Calu3 (cell line): ENCODE measurements at regions not wholly inside any gene's neighbourhood (a gene's known extent, or its start where the extent isn't known, plus 50 kb on each side); places are given as distances from the start of the nearest gene placed in this dataset.
A peak's percentile ranks its signal among the peaks of the same experiment; 100 is the strongest.

Source experiments
- BruUV-seq: library from RNA; stranded (reverse); fragments of 400-500 nt; replicated peaks from 2 replicates; lab custom pipeline; 2021; lab: Mats Ljungman, UMichigan
- CTCF ChIA-PET: fragments of 300-600 bp; sonication (Branson Sonifier 250); formaldehyde crosslinking; loops from one replicate; lab custom pipeline; 2022; ENCODE audit warnings: antibody characterized with exemption; lab: Charles Lee
- DNase-seq: peaks from one replicate; pipeline ENCODE4 v3.0.0; 2022
- H3K27ac Mint-ChIP-seq: one replicate; pipeline ENCODE4 v1.8.0; 2022; ENCODE audit warnings: mixed read lengths; ENCODE audit not compliant: unreplicated experiment
- H3K27me3 Mint-ChIP-seq: one replicate; pipeline ENCODE4 v1.8.0; 2022; ENCODE audit warnings: mixed read lengths; ENCODE audit not compliant: unreplicated experiment
- H3K36me3 Mint-ChIP-seq: one replicate; pipeline ENCODE4 v1.8.0; 2022; ENCODE audit warnings: mild to moderate bottlenecking, moderate library complexity, mixed read lengths; ENCODE audit not compliant: insufficient read depth, unreplicated experiment
- H3K4me1 Mint-ChIP-seq: one replicate; pipeline ENCODE4 v1.8.0; 2022; ENCODE audit warnings: mild to moderate bottlenecking, low read depth, mixed read lengths; ENCODE audit not compliant: unreplicated experiment
- H3K4me3 Mint-ChIP-seq: one replicate; pipeline ENCODE4 v1.8.0; 2022; ENCODE audit warnings: mild to moderate bottlenecking, low read depth, moderate library complexity, mixed read lengths; ENCODE audit not compliant: unreplicated experiment
- H3K9me3 Mint-ChIP-seq: one replicate; pipeline ENCODE4 v1.8.0; 2022; ENCODE audit warnings: low read depth, mixed read lengths; ENCODE audit not compliant: unreplicated experiment
- CTCF ChIP-seq: fragments of 200-600 bp; IDR thresholded peaks from one replicate; pipeline ENCODE4 v1.8.0; 2022; ENCODE audit warnings: antibody characterized with exemption; ENCODE audit not compliant: unreplicated experiment
- intact Hi-C: fragments of 100-400 bp; cut with micrococcal nuclease; formaldehyde crosslinking; loops from one replicate; pipeline ENCODE4 v1.10.0; 2022; ENCODE audit not compliant: unreplicated experiment

- H3K4me1 Mint-ChIP-seq, result peaks cover 8% of the 10 kb centered on the region
- no peaks in the 10 kb centered on the region for H3K27me3 Mint-ChIP-seq
- H3K9me3 Mint-ChIP-seq, result no peaks in the 10 kb centered on the region
- H3K27ac Mint-ChIP-seq, result no peak overlapping the region
- H3K36me3 Mint-ChIP-seq, result no peaks in the 10 kb centered on the region
- no TSS peak for BruUV-seq
- CTCF ChIA-PET, result no interaction called here
- no peak for TF ChIP-seq CTCF
- intact Hi-C loops, result no loop called here
- DNase-seq, result no peak
- no peak overlapping the region for H3K4me3 Mint-ChIP-seq
Measured at GRCh38 chr3:80238606-80239005, 470.8 kb upstream of the ROBO1 start.

- Mint-ChIP-seq H3K9me3 (no peaks in the 10 kb centered on the region), H3K4me3 (no peak overlapping the region), H3K27ac (no peak overlapping the region), H3K4me1 (peaks cover 11% of the 10 kb centered on the region), H3K27me3 (no peaks in the 10 kb centered on the region), H3K36me3 (no peaks in the 10 kb centered on the region)
- BruUV-seq, result no TSS peak
- CTCF ChIA-PET, result no interaction called here
- no peak for DNase-seq
- intact Hi-C loops, result no loop called here
- TF ChIP-seq CTCF, result no peak
Measured at GRCh38 chr3:80238152-80238551, 470.4 kb upstream of the ROBO1 start.

GRCh38 chr3:80234706-80235105 lies 466.9 kb upstream of the ROBO1 start:
- no peak for TF ChIP-seq CTCF
- intact Hi-C loops, result no loop called here
- Mint-ChIP-seq H3K27me3 (no peaks in the 10 kb centered on the region), H3K4me1 (peaks cover 20% of the 10 kb centered on the region), H3K4me3 (no peak overlapping the region), H3K27ac (no peak overlapping the region), H3K9me3 (no peaks in the 10 kb centered on the region), H3K36me3 (no peaks in the 10 kb centered on the region)
- CTCF ChIA-PET, result no interaction called here
- BruUV-seq, result no TSS peak
- no peak for DNase-seq

- no peaks in the 10 kb centered on the region for H3K36me3 Mint-ChIP-seq
- no peak for DNase-seq
- H3K27ac Mint-ChIP-seq, result no peak overlapping the region
- BruUV-seq, result no TSS peak
- intact Hi-C loops, result no loop called here
- CTCF ChIA-PET, result no interaction called here
- no peaks in the 10 kb centered on the region for H3K27me3 Mint-ChIP-seq
- H3K4me1 Mint-ChIP-seq, result peaks cover 20% of the 10 kb centered on the region
- TF ChIP-seq CTCF, result no peak
- peaks cover 3% of the 10 kb centered on the region for H3K9me3 Mint-ChIP-seq
- H3K4me3 Mint-ChIP-seq, result no peak overlapping the region
Measured at GRCh38 chr3:80233576-80233975, 465.8 kb upstream of the ROBO1 start.

GRCh38 chr3:80232760-80233159 lies 465.0 kb upstream of the ROBO1 start:
- TF ChIP-seq CTCF, result no peak
- Mint-ChIP-seq H3K36me3 (no peaks in the 10 kb centered on the region), H3K9me3 (peaks cover 3% of the 10 kb centered on the region), H3K4me1 (peaks cover 20% of the 10 kb centered on the region), H3K27me3 (no peaks in the 10 kb centered on the region), H3K4me3 (no peak overlapping the region), H3K27ac (no peak overlapping the region)
- no TSS peak for BruUV-seq
- intact Hi-C loops, result no loop called here
- DNase-seq, result peak; percentile 40
- CTCF ChIA-PET, result no interaction called here
